GM12873 (cell line): ENCODE measurements at regions not wholly inside any gene's neighbourhood (a gene's known extent, or its start where the extent isn't known, plus 50 kb on each side); places are given as distances from the start of the nearest gene placed in this dataset.

Experiments
- TF ChIP-seq, protein P1 (sequence below): IDR thresholded peaks from 2 replicates; pipeline ENCODE4 v1.5.1; 2012; ENCODE audit warnings: low read depth, mild to moderate bottlenecking, moderate library complexity, low read length, control low read depth; ENCODE audit not compliant: insufficient read depth; ENCODE audit errors: missing control alignments

GRCh38 chr4:11480683-11481082, 52.0 kb upstream of the HS3ST1 start:
- TF ChIP-seq, protein P1, sequence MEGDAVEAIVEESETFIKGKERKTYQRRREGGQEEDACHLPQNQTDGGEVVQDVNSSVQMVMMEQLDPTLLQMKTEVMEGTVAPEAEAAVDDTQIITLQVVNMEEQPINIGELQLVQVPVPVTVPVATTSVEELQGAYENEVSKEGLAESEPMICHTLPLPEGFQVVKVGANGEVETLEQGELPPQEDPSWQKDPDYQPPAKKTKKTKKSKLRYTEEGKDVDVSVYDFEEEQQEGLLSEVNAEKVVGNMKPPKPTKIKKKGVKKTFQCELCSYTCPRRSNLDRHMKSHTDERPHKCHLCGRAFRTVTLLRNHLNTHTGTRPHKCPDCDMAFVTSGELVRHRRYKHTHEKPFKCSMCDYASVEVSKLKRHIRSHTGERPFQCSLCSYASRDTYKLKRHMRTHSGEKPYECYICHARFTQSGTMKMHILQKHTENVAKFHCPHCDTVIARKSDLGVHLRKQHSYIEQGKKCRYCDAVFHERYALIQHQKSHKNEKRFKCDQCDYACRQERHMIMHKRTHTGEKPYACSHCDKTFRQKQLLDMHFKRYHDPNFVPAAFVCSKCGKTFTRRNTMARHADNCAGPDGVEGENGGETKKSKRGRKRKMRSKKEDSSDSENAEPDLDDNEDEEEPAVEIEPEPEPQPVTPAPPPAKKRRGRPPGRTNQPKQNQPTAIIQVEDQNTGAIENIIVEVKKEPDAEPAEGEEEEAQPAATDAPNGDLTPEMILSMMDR, result no peak
